HEK293 (cell line): ENCODE measurements at regions not wholly inside any gene's neighbourhood (a gene's known extent, or its start where the extent isn't known, plus 50 kb on each side); places are given as distances from the start of the nearest gene placed in this dataset.

Source experiments
- CTCF ChIA-PET: fragments of 350-600 bp; formaldehyde crosslinking; extraction: SDS; loops from one replicate; lab custom pipeline; 2021; ENCODE audit warnings: antibody characterized with exemption; lab: Yijun Ruan, JAX
- POLR2A ChIA-PET: fragments of 300-600 bp; formaldehyde crosslinking; extraction: SDS; loops from one replicate; lab custom pipeline; 2020; ENCODE audit warnings: antibody characterized with exemption, inconsistent platforms; lab: Yijun Ruan, JAX
- H3K27ac ChIP-seq: fragments of 200-500 bp; sonication (Bioruptor generic); 2 replicates; pipeline ENCODE4 v1.5.1; 2014; ENCODE audit warnings: low read depth, low read length, control low read depth, inconsistent platforms; ENCODE audit errors: extremely low read depth
- H3K36me3 ChIP-seq, 2 experiments: fragments of 200-500 bp in 1 of 2; sonication (Bioruptor generic) in 1 of 2; 1 replicate in 1 of 2; 2 replicates in 1 of 2; pipeline ENCODE4 v1.5.1; 2014 to 2017; ENCODE audit warnings: inconsistent platforms in 2 of 2, low read length in 2 of 2; ENCODE audit not compliant: control insufficient read depth in 2 of 2, insufficient read depth in 1 of 2
- H3K4me1 ChIP-seq: fragments of 200-500 bp; sonication (Bioruptor generic); 2 replicates; pipeline ENCODE4 v1.5.1; 2014; ENCODE audit warnings: mild to moderate bottlenecking, low read length, inconsistent platforms; ENCODE audit not compliant: control insufficient read depth, insufficient read depth
- H3K4me3 ChIP-seq: 2 replicates; pipeline ENCODE4 v1.5.1; 2011; ENCODE audit warnings: low read depth, mild to moderate bottlenecking, control low read depth, low read length, moderate library complexity
- H3K9me3 ChIP-seq: fragments of 200-500 bp; sonication (Bioruptor generic); 2 replicates; pipeline ENCODE4 v1.5.1; 2014; ENCODE audit warnings: low read depth, low read length, inconsistent platforms; ENCODE audit not compliant: control insufficient read depth, insufficient read depth
- GLI4 ChIP-seq: fragments of 450-650 bp; formaldehyde crosslinking; IDR thresholded peaks from 2 replicates; pipeline ENCODE4 v1.5.1; 2016; ENCODE audit warnings: missing biosample characterization, missing genetic modification characterization
- GLIS1 ChIP-seq: fragments of 450-650 bp; formaldehyde crosslinking; IDR thresholded peaks from 2 replicates; pipeline ENCODE4 v1.5.1; 2016; ENCODE audit warnings: missing biosample characterization, missing genetic modification characterization
- HOXD13 ChIP-seq: sonication (generic); formaldehyde crosslinking; IDR thresholded peaks from 2 replicates; pipeline ENCODE4 v1.8.0; 2022; ENCODE audit warnings: missing genetic modification reagents, borderline replicate concordance
- MYNN ChIP-seq: fragments of 450-650 bp; formaldehyde crosslinking; IDR thresholded peaks from 2 replicates; pipeline ENCODE4 v1.5.1; 2016; ENCODE audit warnings: missing biosample characterization, missing genetic modification characterization, borderline replicate concordance
- PRDM1 ChIP-seq: fragments of 450-650 bp; formaldehyde crosslinking; IDR thresholded peaks from 2 replicates; pipeline ENCODE4; 2016; ENCODE audit warnings: missing biosample characterization, missing genetic modification characterization
- REPIN1 ChIP-seq: fragments of 450-650 bp; formaldehyde crosslinking; IDR thresholded peaks from 2 replicates; pipeline ENCODE4 v1.5.1; 2017; ENCODE audit warnings: missing biosample characterization, missing genetic modification characterization, low read depth
- ZBTB20 ChIP-seq: fragments of 450-650 bp; formaldehyde crosslinking; IDR thresholded peaks from 2 replicates; pipeline ENCODE4 v1.5.1; 2016; ENCODE audit warnings: missing biosample characterization, missing genetic modification characterization
- ZFHX2 ChIP-seq: fragments of 450-650 bp; formaldehyde crosslinking; conservative IDR thresholded peaks from 2 replicates; pipeline ENCODE4 v1.5.1; 2016; ENCODE audit warnings: missing biosample characterization, missing genetic modification characterization
- ZNF112 ChIP-seq: fragments of 450-650 bp; formaldehyde crosslinking; IDR thresholded peaks from 2 replicates; pipeline ENCODE4 v1.5.0; 2017; ENCODE audit warnings: missing biosample characterization, missing genetic modification characterization
- ZNF133 ChIP-seq: fragments of 450-650 bp; formaldehyde crosslinking; IDR thresholded peaks from 2 replicates; pipeline ENCODE4 v1.5.1; 2016; ENCODE audit warnings: missing biosample characterization, missing genetic modification characterization
- ZNF174 ChIP-seq: fragments of 450-650 bp; formaldehyde crosslinking; IDR thresholded peaks from 2 replicates; pipeline ENCODE4 v1.5.0; 2017; ENCODE audit warnings: missing biosample characterization, mild to moderate bottlenecking, missing genetic modification characterization
- ZNF2 ChIP-seq: fragments of 450-650 bp; formaldehyde crosslinking; IDR thresholded peaks from 2 replicates; pipeline ENCODE4 v1.5.1; 2016; ENCODE audit warnings: missing biosample characterization, missing genetic modification characterization
- ZNF211 ChIP-seq: fragments of 450-650 bp; formaldehyde crosslinking; IDR thresholded peaks from 2 replicates; pipeline ENCODE4 v1.5.1; 2016; ENCODE audit warnings: low read depth, missing biosample characterization, missing genetic modification characterization
- ZNF324 ChIP-seq: fragments of 450-650 bp; formaldehyde crosslinking; IDR thresholded peaks from 2 replicates; pipeline ENCODE4 v1.5.1; 2016; ENCODE audit warnings: missing biosample characterization, missing genetic modification characterization
- ZNF521 ChIP-seq: fragments of 450-650 bp; formaldehyde crosslinking; IDR thresholded peaks from 2 replicates; pipeline ENCODE4 v1.5.1; 2017; ENCODE audit warnings: missing biosample characterization, mild to moderate bottlenecking, missing genetic modification characterization
- ZNF530 ChIP-seq: fragments of 450-650 bp; formaldehyde crosslinking; IDR thresholded peaks from 2 replicates; pipeline ENCODE4 v1.5.1; 2016; ENCODE audit warnings: low read depth, missing biosample characterization, missing genetic modification characterization
- ZNF600 ChIP-seq: fragments of 450-650 bp; formaldehyde crosslinking; IDR thresholded peaks from 2 replicates; pipeline ENCODE4 v1.5.1; 2016; ENCODE audit warnings: missing biosample characterization, missing genetic modification characterization
- ZNF791 ChIP-seq: fragments of 450-650 bp; formaldehyde crosslinking; IDR thresholded peaks from 2 replicates; pipeline ENCODE4 v1.5.1; 2016; ENCODE audit warnings: missing biosample characterization, missing genetic modification characterization
- ZSCAN16 ChIP-seq: fragments of 450-650 bp; formaldehyde crosslinking; IDR thresholded peaks from 2 replicates; pipeline ENCODE4 v1.5.1; 2016; ENCODE audit warnings: missing biosample characterization, missing genetic modification characterization
- ZXDB ChIP-seq: fragments of 450-650 bp; formaldehyde crosslinking; IDR thresholded peaks from 2 replicates; pipeline ENCODE4 v1.5.1; 2016; ENCODE audit warnings: missing biosample characterization, missing genetic modification characterization
- TF ChIP-seq, protein P1 (sequence below): fragments of 450-650 bp; formaldehyde crosslinking; IDR thresholded peaks from 2 replicates; pipeline ENCODE4 v1.5.1; 2016; ENCODE audit warnings: missing biosample characterization, missing genetic modification characterization
- TF ChIP-seq, protein P2 (sequence below): fragments of 450-650 bp; formaldehyde crosslinking; IDR thresholded peaks from 2 replicates; pipeline ENCODE4 v1.5.1; 2016; ENCODE audit warnings: missing biosample characterization, missing genetic modification characterization

DNA sequence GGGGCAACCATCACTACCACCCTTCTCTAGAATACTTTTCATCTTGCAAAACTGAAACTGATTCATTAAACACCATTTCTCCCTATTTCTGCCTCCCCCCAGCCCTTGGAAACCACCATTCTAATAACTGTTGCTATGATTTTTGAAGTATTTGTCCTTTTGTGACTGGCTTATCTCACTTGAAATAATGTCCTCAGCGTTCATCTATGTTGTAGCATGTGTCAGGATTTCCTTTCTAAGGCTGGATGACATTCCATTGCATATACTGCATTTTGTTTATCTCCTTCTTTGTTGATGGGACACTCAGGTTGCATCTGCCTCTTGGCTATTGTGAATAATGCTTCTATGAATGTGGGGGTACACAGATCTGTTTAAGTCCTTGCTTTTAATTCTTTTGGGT, 327.6 kb upstream of the ZNF32 start:
- CTCF ChIA-PET: no interaction called here
- Histone ChIP-seq H3K27ac (no peak overlapping the region), H3K4me3 (no peak overlapping the region), H3K4me1 (no peaks in the 10 kb centered on the region), H3K9me3 (no peaks in the 10 kb centered on the region), H3K36me3 (no peaks in the 10 kb centered on the region)
- POLR2A ChIA-PET: no interaction called here
- TF ChIP-seq, protein P1, sequence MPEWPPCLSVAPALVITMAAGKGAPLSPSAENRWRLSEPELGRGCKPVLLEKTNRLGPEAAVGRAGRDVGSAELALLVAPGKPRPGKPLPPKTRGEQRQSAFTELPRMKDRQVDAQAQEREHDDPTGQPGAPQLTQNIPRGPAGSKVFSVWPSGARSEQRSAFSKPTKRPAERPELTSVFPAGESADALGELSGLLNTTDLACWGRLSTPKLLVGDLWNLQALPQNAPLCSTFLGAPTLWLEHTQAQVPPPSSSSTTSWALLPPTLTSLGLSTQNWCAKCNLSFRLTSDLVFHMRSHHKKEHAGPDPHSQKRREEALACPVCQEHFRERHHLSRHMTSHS (tag by site-specific recombination): no peak
- TF ChIP-seq ZNF211: no peak
- TF ChIP-seq ZBTB20 (tag by site-specific recombination): no peak
- TF ChIP-seq ZNF2 (tag by site-specific recombination): no peak
- no peak for TF ChIP-seq GLI4 (tag by site-specific recombination)
- no peak for TF ChIP-seq ZNF600 (tag by site-specific recombination)
- TF ChIP-seq, protein P2, sequence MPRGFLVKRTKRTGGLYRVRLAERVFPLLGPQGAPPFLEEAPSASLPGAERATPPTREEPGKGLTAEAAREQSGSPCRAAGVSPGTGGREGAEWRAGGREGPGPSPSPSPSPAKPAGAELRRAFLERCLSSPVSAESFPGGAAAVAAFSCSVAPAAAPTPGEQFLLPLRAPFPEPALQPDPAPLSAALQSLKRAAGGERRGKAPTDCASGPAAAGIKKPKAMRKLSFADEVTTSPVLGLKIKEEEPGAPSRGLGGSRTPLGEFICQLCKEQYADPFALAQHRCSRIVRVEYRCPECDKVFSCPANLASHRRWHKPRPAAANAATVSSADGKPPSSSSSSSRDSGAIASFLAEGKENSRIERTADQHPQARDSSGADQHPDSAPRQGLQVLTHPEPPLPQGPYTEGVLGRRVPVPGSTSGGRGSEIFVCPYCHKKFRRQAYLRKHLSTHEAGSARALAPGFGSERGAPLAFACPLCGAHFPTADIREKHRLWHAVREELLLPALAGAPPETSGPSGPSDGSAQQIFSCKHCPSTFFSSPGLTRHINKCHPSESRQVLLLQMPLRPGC (tag by site-specific recombination): no peak

DNA sequence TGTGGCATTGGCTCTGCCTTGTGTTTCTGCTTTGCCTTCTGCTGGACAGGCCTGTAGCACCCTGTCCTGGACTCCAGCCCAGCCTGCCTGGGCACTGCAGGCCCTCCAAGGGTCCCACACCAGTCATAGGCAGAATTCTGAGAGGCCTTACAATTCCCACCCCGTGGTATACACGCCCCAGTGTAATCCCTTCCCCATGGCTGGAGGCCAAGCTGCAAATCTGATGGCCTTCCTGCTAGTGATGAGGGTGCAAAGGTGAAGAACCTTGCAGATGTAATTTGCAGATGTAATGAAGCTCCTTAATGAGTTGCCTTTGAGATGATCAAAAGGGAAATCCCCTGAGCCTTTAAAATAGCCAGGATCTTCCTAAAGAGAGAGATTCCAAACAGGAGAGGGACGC, 325.1 kb upstream of the ZNF32 start:
- TF ChIP-seq ZXDB (tag by site-specific recombination): no peak
- no peak for TF ChIP-seq ZNF133 (tag by site-specific recombination)
- TF ChIP-seq, protein P2 (tag by site-specific recombination): no peak
- no peak for TF ChIP-seq ZFHX2 (tag by site-specific recombination)
- no peak for TF ChIP-seq ZNF324 (tag by site-specific recombination)
- TF ChIP-seq MYNN (tag by site-specific recombination): no peak
- TF ChIP-seq ZNF521 (tag by site-specific recombination): no peak
- no peak for TF ChIP-seq ZSCAN16 (tag by site-specific recombination)
- TF ChIP-seq ZNF112: no peak
- TF ChIP-seq REPIN1 (tag by site-specific recombination): no peak
- TF ChIP-seq ZNF791 (tag by site-specific recombination): no peak
- TF ChIP-seq ZNF530 (tag by site-specific recombination): no peak
- TF ChIP-seq PRDM1 (tag by site-specific recombination): no peak
- no peak for TF ChIP-seq GLIS1 (tag by site-specific recombination)
- TF ChIP-seq HOXD13 (CRISPR knock-in tag): no peak
- no peak for TF ChIP-seq ZNF174
- TF ChIP-seq, all 188 proteins: peak for 0
- no peaks in the 10 kb centered on the region for H3K4me1 ChIP-seq
- H3K27ac ChIP-seq: no peak overlapping the region
- H3K4me3 ChIP-seq: no peak overlapping the region
- no peaks in the 10 kb centered on the region for H3K9me3 ChIP-seq
- ChIA-PET CTCF (interaction anchor here (0.7 kb wide), 1 partner anchor 356 kb away, joined by 3 read pairs; no protein-coding TSS in a partner anchor), POLR2A (no interaction called here)
- H3K36me3 ChIP-seq: no peaks in the 10 kb centered on the region
